ENCODE measurements at regions not wholly inside any gene's neighbourhood (a gene's known extent, or its start where the extent isn't known, plus 50 kb on each side); places are given as distances from the start of the nearest gene placed in this dataset.

GRCh38 chr1:229208481-229208880, 62.4 kb upstream of the RAB4A start:
- no peak for DNase-seq (ENCODE audit: low read depth, low spot score)
- no peak for TF ChIP-seq YY1 (IDR thresholded peaks at IDR 0.05; ENCODE audit: insufficient read depth, insufficient read length)
- TF ChIP-seq SUZ12 (IDR thresholded peaks at IDR 0.05; ENCODE audit: extremely low read depth, insufficient read depth, insufficient read length), result no peak
- TF ChIP-seq ZNF274 (IDR thresholded peaks at IDR 0.05; ENCODE audit: low read depth, low read length), result no peak
- no peak overlapping the region for H3K9ac ChIP-seq (ENCODE audit: insufficient read length, low read depth)

GRCh38 chr1:229209386-229209785, 61.5 kb upstream of the RAB4A start:
- Histone ChIP-seq H3K9me3 (ENCODE audit: insufficient read depth, low read length) (peaks cover 5% of the 10 kb centered on the region; the same call in 1 of the 2 replicates), H3K4me3 (ENCODE audit: insufficient read length, low read depth) (no peak overlapping the region), H3K4me1 (ENCODE audit: insufficient read depth, insufficient read length) (no peaks in the 10 kb centered on the region), H3K27me3 (ENCODE audit: insufficient read depth, insufficient read length) (no peaks in the 10 kb centered on the region), H3K9ac (ENCODE audit: insufficient read length, low read depth) (no peak overlapping the region), H3K36me3 (ENCODE audit: insufficient read depth, insufficient read length, low read length) (no peaks in the 10 kb centered on the region)
- TF ChIP-seq SUZ12 (IDR thresholded peaks at IDR 0.05; ENCODE audit: extremely low read depth, insufficient read depth, insufficient read length) (no peak), YY1 (IDR thresholded peaks at IDR 0.05; ENCODE audit: insufficient read depth, insufficient read length) (no peak), ZNF274 (IDR thresholded peaks at IDR 0.05; ENCODE audit: low read depth, low read length) (no peak)
- DNase-seq (ENCODE audit: low read depth, low spot score), result no peak

More at GRCh38 chr1:229208481-229208880, 62.4 kb upstream of the RAB4A start:
- no peaks in the 10 kb centered on the region for H3K4me1 ChIP-seq (ENCODE audit: insufficient read depth, insufficient read length)
- no peaks in the 10 kb centered on the region for H3K27me3 ChIP-seq (ENCODE audit: insufficient read depth, insufficient read length)
- peaks cover 5% of the 10 kb centered on the region; the same call in 1 of the 2 replicates for H3K9me3 ChIP-seq (ENCODE audit: insufficient read depth, low read length)
- no peaks in the 10 kb centered on the region for H3K36me3 ChIP-seq (ENCODE audit: insufficient read depth, insufficient read length, low read length)
- H3K4me3 ChIP-seq (ENCODE audit: insufficient read length, low read depth), result no peak overlapping the region

GRCh38 chr1:229209816-229210215, 61.1 kb upstream of the RAB4A start:
- Histone ChIP-seq H3K9ac (ENCODE audit: insufficient read length, low read depth) (no peak overlapping the region), H3K27me3 (ENCODE audit: insufficient read depth, insufficient read length) (no peaks in the 10 kb centered on the region), H3K4me3 (ENCODE audit: insufficient read length, low read depth) (no peak overlapping the region), H3K36me3 (ENCODE audit: insufficient read depth, insufficient read length, low read length) (no peaks in the 10 kb centered on the region), H3K9me3 (ENCODE audit: insufficient read depth, low read length) (peaks cover 5% of the 10 kb centered on the region; the same call in 1 of the 2 replicates), H3K4me1 (ENCODE audit: insufficient read depth, insufficient read length) (no peaks in the 10 kb centered on the region)
- TF ChIP-seq SUZ12 (IDR thresholded peaks at IDR 0.05; ENCODE audit: extremely low read depth, insufficient read depth, insufficient read length), result no peak
- TF ChIP-seq YY1 (IDR thresholded peaks at IDR 0.05; ENCODE audit: insufficient read depth, insufficient read length), result no peak
- TF ChIP-seq ZNF274 (IDR thresholded peaks at IDR 0.05; ENCODE audit: low read depth, low read length), result no peak
- no peak for DNase-seq (ENCODE audit: low read depth, low spot score)

- no peak overlapping the region for H3K9ac ChIP-seq (ENCODE audit: insufficient read length, low read depth)
- peaks cover 5% of the 10 kb centered on the region; the same call in 1 of the 2 replicates for H3K9me3 ChIP-seq (ENCODE audit: insufficient read depth, low read length)
- no peaks in the 10 kb centered on the region for H3K27me3 ChIP-seq (ENCODE audit: insufficient read depth, insufficient read length)
- H3K4me3 ChIP-seq (ENCODE audit: insufficient read length, low read depth), result no peak overlapping the region
- no peaks in the 10 kb centered on the region for H3K36me3 ChIP-seq (ENCODE audit: insufficient read depth, insufficient read length, low read length)
- no peak for TF ChIP-seq ZNF274 (IDR thresholded peaks at IDR 0.05; ENCODE audit: low read depth, low read length)
- TF ChIP-seq SUZ12 (IDR thresholded peaks at IDR 0.05; ENCODE audit: extremely low read depth, insufficient read depth, insufficient read length), result no peak
- TF ChIP-seq YY1 (IDR thresholded peaks at IDR 0.05; ENCODE audit: insufficient read depth, insufficient read length), result no peak
- no peak for DNase-seq (ENCODE audit: low read depth, low spot score)
- H3K4me1 ChIP-seq (ENCODE audit: insufficient read depth, insufficient read length), result no peaks in the 10 kb centered on the region
Measured at GRCh38 chr1:229210844-229211243, 60.1 kb upstream of the RAB4A start.

- Histone ChIP-seq H3K4me3 (ENCODE audit: insufficient read length, low read depth) (no peak overlapping the region), H3K9me3 (ENCODE audit: insufficient read depth, low read length) (peaks cover 1% of the 10 kb centered on the region; the same call in 1 of the 2 replicates), H3K27me3 (ENCODE audit: insufficient read depth, insufficient read length) (no peaks in the 10 kb centered on the region), H3K4me1 (ENCODE audit: insufficient read depth, insufficient read length) (no peaks in the 10 kb centered on the region), H3K36me3 (ENCODE audit: insufficient read depth, insufficient read length, low read length) (no peaks in the 10 kb centered on the region), H3K9ac (ENCODE audit: insufficient read length, low read depth) (no peak overlapping the region)
- TF ChIP-seq SUZ12 (IDR thresholded peaks at IDR 0.05; ENCODE audit: extremely low read depth, insufficient read depth, insufficient read length), result no peak
- TF ChIP-seq YY1 (IDR thresholded peaks at IDR 0.05; ENCODE audit: insufficient read depth, insufficient read length), result no peak
- DNase-seq (ENCODE audit: low read depth, low spot score), result no peak
Measured at GRCh38 chr1:229213797-229214196, 57.1 kb upstream of the RAB4A start.

GRCh38 chr1:229217716-229218115, 53.2 kb upstream of the RAB4A start:
- no peak for DNase-seq (ENCODE audit: low read depth, low spot score)
- Histone ChIP-seq H3K9ac (ENCODE audit: insufficient read length, low read depth) (no peak overlapping the region), H3K4me1 (ENCODE audit: insufficient read depth, insufficient read length) (peaks cover 2% of the 10 kb centered on the region), H3K9me3 (ENCODE audit: insufficient read depth, low read length) (no peaks in the 10 kb centered on the region), H3K27me3 (ENCODE audit: insufficient read depth, insufficient read length) (no peaks in the 10 kb centered on the region), H3K36me3 (ENCODE audit: insufficient read depth, insufficient read length, low read length) (no peaks in the 10 kb centered on the region), H3K4me3 (ENCODE audit: insufficient read length, low read depth) (no peak overlapping the region)
- TF ChIP-seq ZNF274 (IDR thresholded peaks at IDR 0.05; ENCODE audit: low read depth, low read length), result no peak
- no peak for TF ChIP-seq YY1 (IDR thresholded peaks at IDR 0.05; ENCODE audit: insufficient read depth, insufficient read length)
- TF ChIP-seq SUZ12 (IDR thresholded peaks at IDR 0.05; ENCODE audit: extremely low read depth, insufficient read depth, insufficient read length), result no peak

GRCh38 chr1:229218612-229219025, 52.3 kb upstream of the RAB4A start:
- no peak for TF ChIP-seq ZNF274 (IDR thresholded peaks at IDR 0.05; ENCODE audit: low read depth, low read length)
- no peak overlapping the region for H3K9ac ChIP-seq (ENCODE audit: insufficient read length, low read depth)

More at GRCh38 chr1:229218612-229219025, 52.3 kb upstream of the RAB4A start:
- no peak for DNase-seq (ENCODE audit: low read depth, low spot score)
- Histone ChIP-seq H3K4me3 (ENCODE audit: insufficient read length, low read depth) (no peak overlapping the region), H3K4me1 (ENCODE audit: insufficient read depth, insufficient read length) (peaks cover 2% of the 10 kb centered on the region), H3K9me3 (ENCODE audit: insufficient read depth, low read length) (no peaks in the 10 kb centered on the region), H3K36me3 (ENCODE audit: insufficient read depth, insufficient read length, low read length) (no peaks in the 10 kb centered on the region), H3K27me3 (ENCODE audit: insufficient read depth, insufficient read length) (no peaks in the 10 kb centered on the region)

Measured in NT2/D1 (cell line).